IMR-90 (cell line): ENCODE measurements at regions not wholly inside any gene's neighbourhood (a gene's known extent, or its start where the extent isn't known, plus 50 kb on each side); places are given as distances from the start of the nearest gene placed in this dataset.

ENCODE experiments used
- ATAC-seq: fragments of 200-7000 bp; cut with Tn5 transposase; 2 replicates; pipeline ENCODE4 v1.9.1; 2020; ENCODE audit warnings: low read depth, mild to moderate bottlenecking, moderate library complexity
- BruUV-seq: library from RNA; stranded (reverse); fragments of 400-500 nt; replicated peaks from 2 replicates; lab custom pipeline; 2021; lab: Mats Ljungman, UMichigan
- CTCF ChIA-PET: fragments of 300-600 bp; formaldehyde crosslinking; extraction: SDS; loops from one replicate; lab custom pipeline; 2021; ENCODE audit warnings: antibody characterized with exemption; lab: Yijun Ruan, JAX
- POLR2A ChIA-PET: fragments of 300-600 bp; sonication (Branson Sonifier 250); formaldehyde crosslinking; loops from one replicate; lab custom pipeline; 2022; ENCODE audit warnings: antibody characterized with exemption; ENCODE audit not compliant: unreplicated experiment; lab: Charles Lee
- DNase-seq: peaks from one replicate; pipeline ENCODE4 v3.0.0; 2013
- H2AFZ ChIP-seq: replicated peaks from 2 replicates; pipeline ENCODE3; 2013; ENCODE audit warnings: low read length, mild to moderate bottlenecking; ENCODE audit not compliant: poor library complexity
- H2AK5ac ChIP-seq: 2 replicates; pipeline ENCODE4 v1.6.1; 2013; ENCODE audit warnings: low read depth, low read length, inconsistent platforms
- H2AK9ac ChIP-seq: replicated peaks from 2 replicates; pipeline ENCODE3; 2013; ENCODE audit warnings: mild to moderate bottlenecking, low read depth, low read length, moderate library complexity; ENCODE audit not compliant: poor library complexity
- H2BK120ac ChIP-seq: 2 replicates; pipeline ENCODE4 v1.6.1; 2013; ENCODE audit warnings: low read depth, low read length, inconsistent platforms
- H2BK15ac ChIP-seq: 3 replicates; pipeline ENCODE4 v1.6.1; 2013; ENCODE audit warnings: low read depth, low read length, inconsistent platforms
- H2BK20ac ChIP-seq: 2 replicates; pipeline ENCODE4 v1.6.1; 2013; ENCODE audit warnings: low read depth, mild to moderate bottlenecking, inconsistent platforms, low read length, moderate library complexity
- H2BK5ac ChIP-seq: 2 replicates; pipeline ENCODE4 v1.6.1; 2013; ENCODE audit warnings: mild to moderate bottlenecking, low read depth, low read length, inconsistent platforms; ENCODE audit not compliant: poor library complexity, severe bottlenecking
- H3K14ac ChIP-seq: replicated peaks from 2 replicates; pipeline ENCODE4 v1.6.1; 2013; ENCODE audit warnings: low read depth, low read length, inconsistent platforms
- H3K18ac ChIP-seq: 2 replicates; pipeline ENCODE4 v1.6.1; 2013; ENCODE audit warnings: low read depth, low read length, control low read depth
- H3K23ac ChIP-seq: 2 replicates; pipeline ENCODE4 v1.6.1; 2013; ENCODE audit warnings: low read depth, low read length, inconsistent platforms
- H3K27ac ChIP-seq: 2 replicates; pipeline ENCODE4 v1.5.1; 2013; ENCODE audit warnings: mild to moderate bottlenecking, control low read depth, low read length; ENCODE audit not compliant: insufficient read depth
- H3K27me3 ChIP-seq: 2 replicates; pipeline ENCODE4 v1.6.1; 2013; ENCODE audit warnings: low read length; ENCODE audit not compliant: control insufficient read depth, insufficient read depth
- H3K36me3 ChIP-seq: 2 replicates; pipeline ENCODE4 v1.6.1; 2013; ENCODE audit warnings: low read length, mixed read lengths; ENCODE audit not compliant: control insufficient read depth, insufficient read depth
- H3K4ac ChIP-seq: 2 replicates; pipeline ENCODE4 v1.6.1; 2013; ENCODE audit warnings: low read depth, low read length, inconsistent platforms
- H3K4me1 ChIP-seq: 2 replicates; pipeline ENCODE4 v1.6.1; 2013; ENCODE audit warnings: low read length, mixed read lengths; ENCODE audit not compliant: control insufficient read depth, insufficient read depth
- H3K4me2 ChIP-seq: 2 replicates; pipeline ENCODE4 v1.6.1; 2013; ENCODE audit warnings: low read depth, mild to moderate bottlenecking, control low read depth, low read length, moderate library complexity
- H3K4me3 ChIP-seq: 2 replicates; pipeline ENCODE4 v1.5.1; 2013; ENCODE audit warnings: low read depth, mild to moderate bottlenecking, control low read depth, low read length, moderate library complexity; ENCODE audit not compliant: insufficient read depth
- H3K56ac ChIP-seq: 2 replicates; pipeline ENCODE4 v1.6.1; 2013; ENCODE audit warnings: low read length, inconsistent platforms; ENCODE audit not compliant: insufficient read depth; ENCODE audit errors: extremely low read depth
- H3K79me1 ChIP-seq, 2 experiments: 2 replicates each; pipeline ENCODE4 v1.6.1; 2013; ENCODE audit warnings: low read length in 2 of 2, inconsistent platforms in 1 of 2, low read depth in 1 of 2
- H3K9ac ChIP-seq: 2 replicates; pipeline ENCODE4 v1.6.1; 2013; ENCODE audit warnings: low read depth, low read length, control low read depth
- H3K9me1 ChIP-seq: 2 replicates; pipeline ENCODE4 v1.6.1; 2013; ENCODE audit warnings: low read length, inconsistent platforms; ENCODE audit not compliant: insufficient read depth
- H3K9me3 ChIP-seq: 2 replicates; pipeline ENCODE4 v1.6.1; 2013; ENCODE audit warnings: low read length; ENCODE audit not compliant: control insufficient read depth, insufficient read depth
- H4K20me1 ChIP-seq: 2 replicates; pipeline ENCODE4 v1.6.1; 2013; ENCODE audit warnings: low read length, inconsistent platforms; ENCODE audit not compliant: insufficient read depth
- H4K5ac ChIP-seq: 2 replicates; pipeline ENCODE4 v1.6.1; 2013; ENCODE audit warnings: mild to moderate bottlenecking, low read depth, low read length, control low read depth
- H4K8ac ChIP-seq, 2 experiments: 2 replicates each; pipeline ENCODE4 v1.6.1; 2013; ENCODE audit warnings: low read depth in 2 of 2, low read length in 2 of 2, control low read depth in 1 of 2, inconsistent platforms in 1 of 2
- H4K91ac ChIP-seq: 2 replicates; pipeline ENCODE4 v1.6.1; 2013; ENCODE audit warnings: low read depth, low read length, inconsistent platforms; ENCODE audit not compliant: insufficient read depth
- BHLHE40 ChIP-seq: fragments of 150-350 bp; IDR thresholded peaks from 2 replicates; pipeline ENCODE4 v1.6.1; 2016; ENCODE audit warnings: mild to moderate bottlenecking, low read depth, low read length
- POLR2A ChIP-seq: IDR thresholded peaks from 2 replicates; pipeline ENCODE4 v1.6.1; 2012; ENCODE audit warnings: mild to moderate bottlenecking, low read depth, low read length
- RAD21 ChIP-seq: IDR thresholded peaks from 2 replicates; pipeline ENCODE4 v1.6.1; 2012; ENCODE audit warnings: low read length, improper control_type of control experiment
- SMC3 ChIP-seq: fragments of 150-350 bp; IDR thresholded peaks from 2 replicates; pipeline ENCODE4 v1.6.1; 2016; ENCODE audit warnings: low read depth, mild to moderate bottlenecking, antibody characterized with exemption, low read length, moderate library complexity
- WGBS, 2 experiments: methylation state at CpG; one replicate each; pipeline versions ENCODE4 v1.1.5 to v1.1.7; 2013; ENCODE audit warnings: missing lambda C conversion rate in 2 of 2; ENCODE audit not compliant: insufficient read length in 1 of 2; ENCODE audit errors: extremely low coverage in 2 of 2; 5-methylcytosine and 5-hydroxymethylcytosine counted together
- dilution Hi-C: fragments of 300-500 bp; cut with HindIII; formaldehyde crosslinking; loops from one replicate; pipeline ENCODE4 v1.14.3; 2018; ENCODE audit warnings: low sequenced_read_pairs; ENCODE audit not compliant: unreplicated experiment
- in situ Hi-C: fragments of 300-500 bp; cut with MboI; formaldehyde crosslinking; loops from 3 replicates; pipeline ENCODE4 v1.14.3; 2019; ENCODE audit warnings: low sequenced_read_pairs, inconsistent platforms, mixed read lengths
- intact Hi-C: fragments of 100-400 bp; cut with micrococcal nuclease; formaldehyde crosslinking; loops from 2 replicates; pipeline ENCODE4 v1.10.0; 2022
- TF ChIP-seq, protein P1 (sequence below): conservative IDR thresholded peaks from 2 replicates; pipeline ENCODE4 v1.5.1; 2012; ENCODE audit warnings: mild to moderate bottlenecking, low read depth, low read length, improper control_type of control experiment

DNA sequence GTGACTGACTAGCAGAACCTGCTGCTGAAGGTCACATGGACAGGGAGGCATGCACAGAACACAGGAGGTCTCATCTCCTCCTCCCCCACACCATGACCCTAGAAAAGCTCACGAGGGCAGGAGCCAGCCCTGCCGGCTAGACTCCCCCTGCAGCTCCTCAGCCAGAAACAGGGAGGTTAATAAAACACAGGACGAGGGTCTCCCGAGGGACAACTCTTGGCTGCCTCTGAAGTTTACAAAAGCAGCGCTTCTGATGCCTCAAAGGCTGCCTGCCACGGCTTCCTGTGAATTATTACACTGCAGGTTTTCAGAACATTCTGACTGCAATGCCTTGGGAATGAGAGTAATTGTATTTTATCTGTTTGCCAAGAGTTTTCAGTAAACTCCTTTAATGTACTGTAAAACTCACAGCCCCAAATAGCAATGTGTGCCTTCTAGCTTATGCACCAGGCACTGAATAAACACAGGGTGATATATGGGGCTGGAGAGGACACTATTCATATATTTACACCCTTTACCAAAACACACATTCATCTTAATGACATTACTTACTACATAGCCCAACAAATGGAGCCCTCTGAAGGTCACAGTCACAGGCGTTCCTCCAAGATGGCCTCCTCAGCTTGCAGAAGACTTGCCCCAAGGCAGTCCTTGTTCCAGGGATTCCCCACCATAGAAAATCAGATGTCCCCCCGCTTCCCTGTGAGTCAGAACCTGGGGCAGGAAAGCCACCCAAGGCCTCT lies 83.7 kb downstream of the C5orf15 start:
- H2BK15ac ChIP-seq = no peak overlapping the region
- H4K8ac ChIP-seq = no peak overlapping the region
- no peak overlapping the region for H3K9ac ChIP-seq
- in situ Hi-C loops = no loop called here
- H3K9me1 ChIP-seq = no peaks in the 10 kb centered on the region
- H3K4me3 ChIP-seq = no peak overlapping the region
- no peak overlapping the region for H2AK9ac ChIP-seq
- H3K4ac ChIP-seq = no peak overlapping the region
- ATAC-seq = no peak
- no peak overlapping the region for H2BK5ac ChIP-seq
- no TSS peak for BruUV-seq
- intact Hi-C loops = no loop called here
- ChIA-PET POLR2A (no interaction called here), CTCF (no interaction called here)
- no peak overlapping the region for H3K23ac ChIP-seq
- no peak overlapping the region for H2BK20ac ChIP-seq
- H4K20me1 ChIP-seq = no peaks in the 10 kb centered on the region
- H2BK120ac ChIP-seq = no peak overlapping the region
- dilution Hi-C loops = no loop called here
- H3K56ac ChIP-seq = no peak overlapping the region
- H3K14ac ChIP-seq = no peak overlapping the region
- H3K18ac ChIP-seq = no peak overlapping the region
- no peak for DNase-seq
- no peak overlapping the region for H4K5ac ChIP-seq
- no peaks in the 10 kb centered on the region for H3K36me3 ChIP-seq
- H3K79me1 ChIP-seq = no peaks in the 10 kb centered on the region
- TF ChIP-seq RAD21 = no peak
- no peak for TF ChIP-seq BHLHE40
- no peak for TF ChIP-seq SMC3
- TF ChIP-seq, protein P1, sequence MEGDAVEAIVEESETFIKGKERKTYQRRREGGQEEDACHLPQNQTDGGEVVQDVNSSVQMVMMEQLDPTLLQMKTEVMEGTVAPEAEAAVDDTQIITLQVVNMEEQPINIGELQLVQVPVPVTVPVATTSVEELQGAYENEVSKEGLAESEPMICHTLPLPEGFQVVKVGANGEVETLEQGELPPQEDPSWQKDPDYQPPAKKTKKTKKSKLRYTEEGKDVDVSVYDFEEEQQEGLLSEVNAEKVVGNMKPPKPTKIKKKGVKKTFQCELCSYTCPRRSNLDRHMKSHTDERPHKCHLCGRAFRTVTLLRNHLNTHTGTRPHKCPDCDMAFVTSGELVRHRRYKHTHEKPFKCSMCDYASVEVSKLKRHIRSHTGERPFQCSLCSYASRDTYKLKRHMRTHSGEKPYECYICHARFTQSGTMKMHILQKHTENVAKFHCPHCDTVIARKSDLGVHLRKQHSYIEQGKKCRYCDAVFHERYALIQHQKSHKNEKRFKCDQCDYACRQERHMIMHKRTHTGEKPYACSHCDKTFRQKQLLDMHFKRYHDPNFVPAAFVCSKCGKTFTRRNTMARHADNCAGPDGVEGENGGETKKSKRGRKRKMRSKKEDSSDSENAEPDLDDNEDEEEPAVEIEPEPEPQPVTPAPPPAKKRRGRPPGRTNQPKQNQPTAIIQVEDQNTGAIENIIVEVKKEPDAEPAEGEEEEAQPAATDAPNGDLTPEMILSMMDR = no peak
- TF ChIP-seq POLR2A = no peak
- peaks cover 49% of the 10 kb centered on the region for H3K27me3 ChIP-seq
- no peaks in the 10 kb centered on the region for H3K4me1 ChIP-seq
- no peaks in the 10 kb centered on the region for H3K9me3 ChIP-seq
- no peak overlapping the region for H3K4me2 ChIP-seq
- H2AFZ ChIP-seq = no peak overlapping the region
- WGBS, 2 experiments = 35% methylated on average over 2 of the region's 8 CpGs; no CpG with 5 or more reads in 1 of the 2 experiments
- no peak overlapping the region for H3K27ac ChIP-seq
- H2AK5ac ChIP-seq = no peak overlapping the region
- H4K91ac ChIP-seq = no peak overlapping the region
